GM18499 (cell line): ENCODE measurements at regions not wholly inside any gene's neighbourhood (a gene's known extent, or its start where the extent isn't known, plus 50 kb on each side); places are given as distances from the start of the nearest gene placed in this dataset.
"Not testable (repeated sequence)": the region's sequence is repeated elsewhere in the genome, so short reads cannot be mapped to it uniquely, and the experiment has no call there.

Experiments used
- ATAC-seq: cut with Tn5 transposase; IDR thresholded peaks from one replicate; pipeline ENCODE4 v1.9.1; 2021; ENCODE audit warnings: moderate number of reproducible peaks; ENCODE audit not compliant: insufficient read depth, unreplicated experiment

- ATAC-seq, result no peak
Observed at GRCh38 chr20:24418731-24419130, 50.7 kb upstream of the SYNDIG1 start.

DNA sequence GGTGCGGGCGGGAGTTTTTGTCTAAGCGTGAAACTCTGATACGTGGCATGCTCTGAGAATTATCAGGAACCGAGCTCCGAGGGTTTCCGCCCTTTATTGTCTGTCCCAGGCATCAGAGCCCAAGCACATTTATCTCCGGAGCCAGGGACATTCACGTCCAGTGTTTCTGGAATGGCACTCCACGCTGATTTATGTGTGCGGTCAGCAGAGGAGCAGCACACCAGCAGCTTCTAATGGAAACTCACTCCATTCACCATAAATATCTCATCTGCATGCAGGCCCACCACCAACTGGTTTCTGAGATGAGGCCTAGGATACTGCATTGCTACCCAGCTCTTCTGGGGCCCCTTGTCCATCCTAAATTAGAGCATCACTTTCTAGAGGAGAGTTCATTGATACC lies 51.9 kb upstream of the SYNDIG1 start:
- no peak for ATAC-seq

DNA sequence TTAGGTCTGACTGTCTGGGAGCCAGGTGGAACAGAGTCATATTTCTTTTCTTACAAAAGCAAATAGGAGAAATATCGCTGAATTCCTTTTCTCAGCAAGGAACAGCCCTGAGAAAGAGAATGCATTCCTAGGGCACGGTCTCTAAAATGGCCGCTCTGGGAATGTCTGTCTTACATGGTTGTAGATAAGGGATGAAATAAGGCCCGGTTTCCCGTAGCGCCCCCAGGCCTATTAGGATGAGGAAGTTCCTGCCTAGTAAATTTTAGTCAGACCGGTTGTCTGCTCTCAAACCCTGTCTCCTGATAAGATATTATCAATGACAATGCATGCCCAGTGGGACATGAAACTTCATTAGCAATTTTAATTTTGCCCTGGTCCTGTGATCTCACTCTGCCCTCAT lies 54.0 kb upstream of the SYNDIG1 start:
- ATAC-seq, result not testable (repeated sequence)

GRCh38 chr20:24411834-24412216 lies 57.6 kb upstream of the SYNDIG1 start:
- no peak for ATAC-seq

DNA sequence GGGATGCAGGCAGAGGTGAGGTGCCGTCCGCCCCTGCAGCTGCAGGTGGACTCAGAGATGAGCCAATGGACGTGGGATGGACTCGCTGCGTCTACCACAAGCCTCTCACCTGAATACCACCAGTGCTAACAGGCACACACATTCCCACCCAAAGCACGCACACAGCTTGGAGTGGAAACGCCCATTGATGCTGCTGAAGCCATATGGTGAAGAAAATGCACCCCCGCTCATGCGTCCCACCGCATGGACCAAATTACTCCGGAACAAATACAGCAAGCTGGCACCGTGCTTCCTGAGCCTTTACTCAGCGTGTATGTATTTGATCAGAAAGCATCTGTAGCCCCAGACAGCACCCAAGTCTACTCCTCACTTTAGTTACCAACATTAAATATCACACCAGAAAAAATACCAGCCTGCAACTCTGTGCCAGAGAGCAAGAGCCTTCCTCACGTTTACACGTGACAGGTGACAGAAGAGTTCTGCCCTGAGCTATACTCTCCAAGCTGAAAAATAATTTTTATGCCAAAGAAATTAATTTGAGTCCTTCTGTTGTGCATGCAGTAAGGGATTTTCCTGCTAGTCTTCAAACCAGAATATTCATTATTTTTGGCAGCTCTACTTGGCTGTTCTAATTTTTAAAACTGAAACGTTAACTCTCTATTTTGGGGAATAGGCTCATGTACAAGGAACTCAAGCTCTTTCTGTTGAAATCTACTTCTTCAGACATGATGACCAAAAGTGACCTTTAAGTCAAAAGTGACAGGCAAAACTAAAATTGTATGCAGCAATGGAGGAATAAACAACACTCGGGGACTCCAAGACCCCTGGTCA lies 58.2 kb upstream of the SYNDIG1 start:
- ATAC-seq, result no peak

- no peak for ATAC-seq
Observed at GRCh38 chr20:24407151-24407550, 62.3 kb upstream of the SYNDIG1 start.

- ATAC-seq, result no peak
Observed at GRCh38 chr20:24406750-24407149, 62.7 kb upstream of the SYNDIG1 start.

- ATAC-seq, result no peak
Observed at GRCh38 chr20:24406251-24406650, 63.2 kb upstream of the SYNDIG1 start.

DNA sequence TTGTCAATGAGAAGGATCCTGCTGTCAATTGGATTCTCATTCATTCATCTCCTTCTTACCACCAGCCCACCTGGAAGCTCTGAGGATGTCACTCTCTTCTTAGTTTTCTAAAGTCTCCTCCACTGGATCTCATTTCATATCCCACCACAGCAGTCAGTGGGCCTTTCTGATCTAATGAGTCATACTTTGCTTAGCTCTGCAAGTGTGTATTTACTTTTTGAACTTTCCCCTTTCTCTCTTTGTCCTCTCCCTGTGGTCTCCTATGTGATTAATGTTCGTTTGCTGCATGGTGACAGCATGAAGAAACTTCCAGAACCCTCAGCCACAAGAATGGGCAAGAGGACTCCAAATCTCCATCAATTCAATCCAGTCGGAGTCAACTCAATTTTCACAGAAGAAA lies 63.6 kb upstream of the SYNDIG1 start:
- ATAC-seq, result no peak

DNA sequence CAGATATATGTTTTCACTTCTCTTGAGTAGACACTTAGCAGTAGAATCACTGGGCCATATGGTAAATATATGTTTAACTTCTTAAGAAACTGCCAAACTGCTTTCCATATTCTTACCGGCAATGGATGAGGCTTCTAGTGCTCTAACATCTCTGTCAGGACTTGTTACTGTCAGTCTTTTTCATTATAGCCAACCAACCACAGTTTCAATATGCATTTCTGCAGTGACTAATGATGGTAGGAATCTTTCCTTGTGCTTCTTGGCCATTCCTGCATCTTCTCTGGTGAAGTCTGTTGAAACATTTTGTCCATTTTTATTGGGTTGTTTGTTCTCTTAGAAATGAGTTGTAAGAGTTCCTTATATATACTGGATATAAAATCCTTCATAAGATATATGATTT lies 66.0 kb upstream of the SYNDIG1 start:
- no peak for ATAC-seq

- ATAC-seq, result no peak
Observed at GRCh38 chr20:24402188-24402587, 67.2 kb upstream of the SYNDIG1 start.

GRCh38 chr20:24395151-24395550 lies 74.3 kb upstream of the SYNDIG1 start:
- ATAC-seq, result no peak

- no peak for ATAC-seq
Observed at GRCh38 chr20:24393903-24394302, 75.5 kb upstream of the SYNDIG1 start.

- ATAC-seq, result no peak
Observed at GRCh38 chr20:24392612-24393011, 76.8 kb upstream of the SYNDIG1 start.

GRCh38 chr20:24389686-24390085 lies 79.7 kb upstream of the SYNDIG1 start:
- no peak for ATAC-seq

DNA sequence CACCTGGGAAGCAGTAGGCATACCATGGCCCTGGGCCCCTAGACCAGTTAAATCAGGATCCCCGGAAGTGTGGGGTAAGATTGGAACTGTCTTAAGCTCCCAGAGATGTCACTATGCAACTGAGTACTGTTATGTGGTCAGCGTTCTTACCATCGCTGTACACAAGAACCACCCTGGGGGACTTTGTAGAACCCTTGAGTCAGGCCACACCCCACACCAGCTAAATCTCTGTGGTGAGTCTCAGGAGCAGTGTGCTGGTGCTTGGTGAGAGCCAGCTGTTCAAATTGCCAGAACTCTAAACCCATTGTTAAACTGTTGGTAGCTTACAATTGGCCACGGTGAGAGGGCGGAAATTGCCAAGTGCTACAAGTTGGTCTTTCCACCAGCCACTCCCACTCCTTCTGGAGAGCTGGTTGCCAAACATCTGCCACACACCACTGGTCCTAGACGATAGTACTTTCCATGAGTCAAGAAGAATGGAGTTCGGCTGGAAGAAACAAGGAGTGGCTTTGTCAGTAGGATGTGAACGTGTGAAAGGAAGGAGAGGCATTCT lies 80.5 kb upstream of the SYNDIG1 start:
- no peak for ATAC-seq

DNA sequence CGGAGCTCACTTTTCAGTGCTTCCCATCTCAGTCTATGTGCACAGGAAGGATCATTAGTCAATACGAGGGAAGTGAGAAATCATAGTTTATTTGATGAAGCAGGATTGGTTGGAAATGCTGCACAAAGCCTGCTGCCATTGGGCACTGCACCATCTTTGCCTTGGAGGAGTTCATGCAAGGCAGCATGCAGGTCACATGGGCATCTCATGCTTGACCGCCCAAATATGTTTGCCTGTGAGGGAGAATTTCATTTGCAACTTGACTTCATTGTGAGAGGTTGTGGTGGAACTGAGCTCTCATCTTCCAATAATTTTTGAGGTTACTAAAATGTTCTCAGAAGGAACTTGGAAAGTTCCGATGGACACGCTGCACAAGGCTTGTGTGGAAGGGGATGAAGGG lies 83.9 kb upstream of the SYNDIG1 start:
- ATAC-seq, result no peak

DNA sequence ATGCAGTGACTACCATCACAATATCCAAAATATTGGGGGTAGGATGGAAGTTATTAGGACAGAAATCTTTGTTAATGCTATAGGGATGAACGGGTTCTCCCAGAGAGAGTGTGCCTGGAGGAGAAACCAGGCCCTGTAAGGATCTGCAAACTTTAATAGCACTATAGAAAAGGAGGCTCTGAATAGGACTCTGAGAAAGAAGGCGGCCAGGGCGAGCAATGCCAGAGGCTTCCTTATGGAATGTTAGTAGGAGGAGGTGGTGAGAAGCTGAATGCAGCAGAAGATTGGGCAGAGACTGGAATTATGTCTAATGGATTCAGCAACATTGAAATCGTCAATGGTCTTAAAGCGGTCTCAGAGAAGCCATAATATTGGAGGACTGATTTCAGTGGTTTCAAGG lies 84.6 kb upstream of the SYNDIG1 start:
- no peak for ATAC-seq

DNA sequence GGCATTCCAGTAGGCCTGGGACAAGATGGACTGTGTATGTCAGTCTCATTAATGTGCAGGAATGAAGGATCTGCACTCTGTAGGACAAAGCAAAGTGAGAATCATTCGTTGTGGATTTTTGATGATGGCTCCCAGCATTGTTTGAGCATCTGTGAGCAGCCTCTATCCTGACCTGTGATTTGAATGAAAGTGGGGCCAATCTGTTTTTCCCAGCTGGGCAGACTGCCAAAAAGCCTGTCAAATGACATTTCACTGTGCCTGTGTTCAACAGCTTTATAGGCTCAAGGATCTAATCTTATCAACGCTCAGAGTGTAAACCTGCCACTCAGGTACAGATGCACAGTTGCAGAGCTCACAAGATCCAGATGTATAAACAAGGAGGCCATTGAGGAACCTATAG lies 86.7 kb upstream of the SYNDIG1 start:
- no peak for ATAC-seq

- ATAC-seq, result no peak
Observed at GRCh38 chr20:24382331-24382730, 87.1 kb upstream of the SYNDIG1 start.

- no peak for ATAC-seq
Observed at GRCh38 chr20:24381886-24382285, 87.5 kb upstream of the SYNDIG1 start.

DNA sequence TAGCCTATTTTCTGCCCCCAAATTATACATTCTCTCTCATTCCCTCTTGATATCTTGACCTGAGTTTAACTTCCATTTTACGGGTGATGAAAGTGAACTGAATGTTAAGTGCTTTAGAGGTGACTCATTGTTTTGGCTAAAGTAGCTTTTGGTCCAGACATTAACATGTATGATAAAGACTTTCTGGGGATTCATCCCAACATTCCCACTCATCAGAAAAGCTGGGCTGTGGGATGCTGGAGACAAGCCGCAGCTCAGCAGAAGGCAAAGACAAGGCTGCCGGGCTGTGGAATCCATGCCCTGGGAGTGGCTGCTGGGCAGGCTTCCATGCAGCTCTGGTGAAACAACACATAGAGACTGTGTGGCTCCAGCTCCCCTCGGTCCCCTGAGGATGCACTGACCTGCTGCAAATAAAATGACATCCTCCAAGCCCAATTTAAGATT lies 89.9 kb upstream of the SYNDIG1 start:
- ATAC-seq, result no peak
